HG02678 (cell line): ENCODE measurements at regions not wholly inside any gene's neighbourhood (a gene's known extent, or its start where the extent isn't known, plus 50 kb on each side); places are given as distances from the start of the nearest gene placed in this dataset.

Experiments used
- ATAC-seq: cut with Tn5 transposase; IDR thresholded peaks from one replicate; pipeline ENCODE4 v1.9.1; 2021; ENCODE audit warnings: mild to moderate bottlenecking, moderate library complexity; ENCODE audit not compliant: unreplicated experiment

GRCh38 chr1:165075725-165076370 is 280.7 kb downstream of the LMX1A start:
- ATAC-seq, result no peak

- ATAC-seq, result peak; percentile 83
Measured at GRCh38 chr1:165073185-165074007, 283.1 kb downstream of the LMX1A start.

GRCh38 chr1:165070675-165071074 is 285.8 kb downstream of the LMX1A start:
- no peak for ATAC-seq

- ATAC-seq, result no peak
Measured at GRCh38 chr1:165069829-165070228, 286.7 kb downstream of the LMX1A start.

GRCh38 chr1:165068741-165069140 is 287.8 kb downstream of the LMX1A start:
- ATAC-seq, result no peak

- no peak for ATAC-seq
Measured at GRCh38 chr1:165067829-165068228, 288.7 kb downstream of the LMX1A start.

- no peak for ATAC-seq
Measured at GRCh38 chr1:165063181-165063965, 293.1 kb downstream of the LMX1A start.

GRCh38 chr1:165062346-165062745 is 294.2 kb downstream of the LMX1A start:
- no peak for ATAC-seq

GRCh38 chr1:165060285-165060793 is 296.2 kb downstream of the LMX1A start:
- no peak for ATAC-seq

- ATAC-seq, result no peak
Measured at GRCh38 chr1:165057956-165058355, 298.6 kb downstream of the LMX1A start.

GRCh38 chr1:165056914-165057313 is 299.6 kb downstream of the LMX1A start:
- no peak for ATAC-seq

GRCh38 chr1:165055581-165055980 is 300.9 kb downstream of the LMX1A start:
- ATAC-seq, result no peak

GRCh38 chr1:165054627-165055026 is 301.9 kb downstream of the LMX1A start:
- no peak for ATAC-seq

- ATAC-seq, result no peak
Measured at GRCh38 chr1:165053351-165053750, 303.2 kb downstream of the LMX1A start.

- ATAC-seq, result no peak
Measured at GRCh38 chr1:165052936-165053335, 303.6 kb downstream of the LMX1A start.

- ATAC-seq, result no peak
Measured at GRCh38 chr1:165052431-165052830, 304.1 kb downstream of the LMX1A start.

GRCh38 chr1:165050246-165050645 is 306.3 kb downstream of the LMX1A start:
- ATAC-seq, result no peak

GRCh38 chr1:165047994-165048393 is 308.5 kb downstream of the LMX1A start:
- no peak for ATAC-seq

GRCh38 chr1:165045902-165046301 is 310.6 kb downstream of the LMX1A start:
- ATAC-seq, result no peak

GRCh38 chr1:165040641-165041040 is 315.9 kb downstream of the LMX1A start:
- no peak for ATAC-seq

- no peak for ATAC-seq
Measured at GRCh38 chr1:165039996-165040395, 316.5 kb downstream of the LMX1A start.
